ENCODE measurements at regions not wholly inside any gene's neighbourhood (a gene's known extent, or its start where the extent isn't known, plus 50 kb on each side); places are given as distances from the start of the nearest gene placed in this dataset.

GRCh38 chrX:113586281-113586898, 745.8 kb upstream of the AMOT start:
- TF ChIP-seq ATF2 (CRISPR knock-in tag; IDR thresholded peaks at IDR 0.05) (no peak), EZH2 (IDR thresholded peaks at IDR 0.05; ENCODE audit: borderline replicate concordance, low read depth, low read length) (no peak), ZZZ3 (IDR thresholded peaks at IDR 0.05) (no peak), BCL6 (CRISPR knock-in tag; IDR thresholded peaks at IDR 0.05) (no peak), NCOA1 (IDR thresholded peaks at IDR 0.05; ENCODE audit: low read depth) (no peak), HDGF (IDR thresholded peaks at IDR 0.05) (no peak), ZNF75A (CRISPR knock-in tag; IDR thresholded peaks at IDR 0.05) (no peak)

Measured in K562 (cell line).